NCI-H1417 treated with DMSO at 0.1 percent for 48 hours (cell line): ENCODE measurements at regions not wholly inside any gene's neighbourhood (a gene's known extent, or its start where the extent isn't known, plus 50 kb on each side); places are given as distances from the start of the nearest gene placed in this dataset.

Experiments used
- DNase-seq: peaks from one replicate; lab custom pipeline; 2025; lab: John Stamatoyannopoulos, UW

- DNase-seq = no peak
Observed at GRCh38 chr11:95353706-95354105, 122.7 kb upstream of the SESN3 start.

GRCh38 chr11:95352733-95353346 lies 121.8 kb upstream of the SESN3 start:
- DNase-seq = no peak

- DNase-seq = no peak
Observed at GRCh38 chr11:95349345-95349942, 118.4 kb upstream of the SESN3 start.

GRCh38 chr11:95346265-95346664 lies 115.3 kb upstream of the SESN3 start:
- DNase-seq = no peak

- DNase-seq = no peak
Observed at GRCh38 chr11:95345651-95346050, 114.6 kb upstream of the SESN3 start.

- no peak for DNase-seq
Observed at GRCh38 chr11:95344932-95345642, 114.1 kb upstream of the SESN3 start.

GRCh38 chr11:95341221-95341620 lies 110.2 kb upstream of the SESN3 start:
- DNase-seq = no peak

DNA sequence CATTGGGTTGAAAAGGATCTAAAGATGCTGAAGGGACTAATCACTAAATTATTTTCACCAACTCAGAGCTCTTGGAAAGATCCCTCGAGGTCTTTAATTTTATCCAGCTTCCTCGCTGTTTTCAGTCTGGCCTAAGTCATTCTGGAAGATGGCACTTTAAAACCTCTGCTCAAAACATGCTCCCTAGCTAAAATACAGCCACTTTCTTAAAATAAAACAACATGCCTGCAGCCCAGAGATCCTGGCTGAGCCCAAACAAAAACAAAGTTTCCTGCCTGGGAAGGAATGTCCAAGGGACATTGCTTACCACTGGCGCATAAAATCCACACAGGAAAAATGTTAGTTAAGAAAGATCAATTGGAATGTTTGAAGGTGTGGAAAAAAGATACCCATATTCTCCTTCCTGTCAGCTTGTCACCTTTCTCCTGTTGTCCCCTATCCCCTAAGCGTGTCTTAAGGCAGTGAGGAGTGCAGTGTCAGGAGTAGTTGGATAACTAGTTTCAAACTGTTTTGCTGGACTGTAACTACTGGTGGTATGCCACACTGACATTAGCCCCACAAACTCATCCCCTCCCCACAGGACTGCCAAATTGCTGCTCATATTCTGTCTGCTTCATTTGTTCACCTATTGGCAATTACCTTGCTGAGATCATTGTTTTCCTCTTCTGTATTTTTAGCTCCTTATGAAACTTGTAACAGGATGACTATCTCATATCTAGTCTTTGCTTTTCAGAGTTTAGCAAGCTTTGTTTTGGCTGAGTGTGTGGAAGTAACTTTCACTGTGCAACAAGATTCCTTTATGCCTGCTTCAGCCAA lies 108.3 kb upstream of the SESN3 start:
- no peak for DNase-seq

DNA sequence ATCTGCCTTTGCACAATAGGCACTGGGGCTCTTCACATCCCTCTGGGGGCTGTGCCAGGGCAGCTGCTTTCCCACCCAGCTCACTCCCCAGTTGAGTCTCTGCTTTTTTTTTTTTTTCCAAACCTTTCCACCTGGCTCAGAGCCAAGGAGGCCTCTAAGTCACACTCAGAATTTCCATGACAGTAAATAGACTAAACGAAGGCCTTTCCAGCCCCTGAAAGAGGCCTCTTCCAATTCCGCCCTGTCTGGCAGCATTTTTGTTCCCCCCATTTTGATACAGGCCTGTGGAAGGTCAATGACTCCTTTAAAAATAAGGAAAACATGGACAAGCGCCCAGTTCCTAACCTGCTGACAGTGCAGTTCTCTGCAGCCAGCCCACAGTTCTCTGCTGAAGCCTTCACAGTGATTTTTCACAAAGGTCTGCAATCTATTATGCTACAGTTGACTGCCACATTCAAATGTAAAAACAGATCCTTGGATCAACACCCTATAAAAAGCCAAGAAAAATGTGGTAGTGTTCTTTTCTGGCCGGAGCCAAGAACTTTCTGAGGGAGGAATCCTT lies 107.5 kb upstream of the SESN3 start:
- DNase-seq = peak; percentile 23

DNA sequence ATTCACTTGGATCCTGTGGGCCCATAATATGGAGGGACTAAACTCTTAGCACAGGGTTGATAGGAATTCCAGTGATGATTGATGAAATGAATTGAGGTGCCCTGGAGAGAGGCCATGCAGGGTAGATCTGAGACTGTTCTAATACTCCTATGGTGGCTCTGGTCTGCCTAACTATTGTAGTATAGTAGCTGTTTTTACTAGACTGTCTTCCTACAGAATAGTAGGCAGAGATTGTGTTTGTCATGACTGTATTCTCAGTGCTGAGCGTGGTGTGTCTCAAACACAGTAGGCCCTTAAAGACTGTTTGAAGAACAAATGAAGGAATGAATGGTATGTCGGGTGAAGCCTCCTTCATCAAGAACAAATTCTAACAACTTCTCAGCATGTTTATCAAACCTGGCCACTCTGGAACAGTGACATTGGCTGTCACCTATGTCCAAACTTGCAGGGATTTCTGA lies 107.0 kb upstream of the SESN3 start:
- no peak for DNase-seq

DNA sequence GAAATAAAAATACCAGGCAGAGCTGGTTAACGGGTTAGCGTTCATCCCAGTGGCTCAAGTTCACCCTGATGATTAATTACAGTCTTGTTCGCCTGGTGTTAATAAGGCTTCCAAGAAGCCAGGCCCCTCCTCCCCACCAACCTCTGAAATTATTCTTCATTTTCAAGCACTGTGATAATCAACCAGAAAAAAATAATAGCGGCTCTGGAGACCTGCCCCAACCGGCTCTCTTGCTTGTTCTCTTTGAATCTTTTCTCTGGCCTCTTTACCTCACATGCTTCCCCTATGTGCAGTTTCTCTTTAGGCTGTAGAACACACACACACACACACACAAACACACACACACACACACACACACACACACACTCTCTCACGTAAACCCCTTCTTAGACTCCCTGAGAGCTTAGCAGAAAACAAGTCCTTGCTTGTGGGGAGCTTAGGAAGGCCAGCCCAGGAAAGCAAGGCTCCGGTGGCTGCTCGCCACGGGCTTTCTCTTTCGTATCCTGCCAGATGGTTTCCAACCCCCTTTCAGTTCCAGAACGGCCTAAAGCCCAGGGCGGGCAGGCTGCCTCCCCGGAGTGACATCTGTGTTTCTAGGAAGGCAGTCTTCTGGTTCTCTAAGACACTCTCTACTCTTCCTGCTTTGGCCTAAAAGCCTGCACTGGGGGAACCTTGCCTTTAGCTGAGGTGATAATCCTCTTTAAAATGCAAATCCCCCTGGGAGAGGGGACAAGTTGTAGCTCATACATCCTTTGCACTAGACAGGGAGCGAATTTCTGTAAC lies 106.4 kb upstream of the SESN3 start:
- no peak for DNase-seq

DNA sequence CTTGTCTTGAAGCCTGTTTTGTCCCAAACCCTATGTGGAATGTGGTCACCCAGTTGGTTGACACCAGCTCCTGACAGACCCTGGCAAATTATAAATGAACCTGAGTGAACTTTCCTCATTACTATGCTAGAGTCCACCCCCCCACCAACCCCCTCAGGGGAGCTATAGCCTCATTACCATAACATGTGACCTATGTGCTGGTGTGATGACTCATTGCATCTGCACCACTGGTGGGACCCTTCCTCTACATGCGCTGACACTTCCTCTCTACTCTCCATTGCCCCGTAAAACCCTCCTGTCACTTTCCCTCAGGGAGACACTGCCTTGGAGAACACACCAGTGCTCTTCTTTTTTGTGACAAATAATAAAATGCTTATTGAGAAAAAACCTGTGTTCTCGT lies 105.0 kb upstream of the SESN3 start:
- DNase-seq = no peak

DNA sequence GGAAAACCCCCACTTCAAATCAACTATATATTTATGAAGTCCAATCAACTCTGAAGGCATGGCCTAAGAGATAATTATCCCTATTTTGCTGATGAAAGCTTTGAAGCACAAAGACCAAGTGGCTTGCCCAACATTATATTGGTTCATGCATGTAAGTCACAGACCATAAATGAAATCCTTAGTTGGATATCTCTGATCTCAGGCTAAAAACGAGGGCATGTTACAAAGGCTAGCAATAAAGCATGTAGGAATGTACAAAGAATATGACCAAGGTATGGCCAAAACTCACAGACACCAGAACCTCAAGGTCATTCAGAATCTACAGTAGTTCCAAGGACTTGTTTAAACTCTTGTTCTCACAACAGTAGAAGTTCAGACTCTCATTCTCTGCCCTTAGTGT lies 100.2 kb upstream of the SESN3 start:
- DNase-seq = no peak

GRCh38 chr11:95330302-95330701 lies 99.3 kb upstream of the SESN3 start:
- DNase-seq = no peak

DNA sequence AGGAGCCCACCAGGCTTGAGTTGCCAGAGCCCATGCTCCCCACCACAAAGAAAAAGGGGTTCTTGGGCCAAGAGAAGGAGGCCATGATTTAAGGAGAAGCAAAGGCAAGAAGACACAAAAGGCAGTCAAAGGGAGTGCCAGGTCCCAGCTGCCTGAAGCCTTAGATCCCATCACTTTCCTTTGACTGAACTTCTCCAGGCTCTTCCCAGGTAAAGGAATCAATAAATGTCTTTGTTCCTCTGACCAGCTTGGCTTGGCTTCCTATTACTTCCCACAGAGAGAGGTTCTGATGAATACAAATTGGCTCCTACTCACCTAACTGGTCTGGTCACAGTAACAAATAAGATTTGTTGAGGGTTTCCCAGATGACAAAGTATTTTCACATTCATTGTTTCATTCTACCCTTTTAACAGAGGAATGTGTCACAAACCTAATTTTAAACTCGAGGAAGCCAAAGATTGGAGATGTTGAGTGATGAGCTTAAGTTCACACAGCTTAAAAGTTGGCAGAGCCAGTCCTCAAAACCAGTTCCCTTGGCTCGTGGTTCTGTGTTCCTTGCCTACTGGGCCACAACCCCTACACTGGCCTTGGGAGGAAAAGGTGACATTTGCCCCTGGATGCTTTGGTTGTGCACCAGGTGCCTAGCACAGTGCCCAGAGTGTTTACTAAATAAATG lies 96.4 kb upstream of the SESN3 start:
- DNase-seq = no peak

DNA sequence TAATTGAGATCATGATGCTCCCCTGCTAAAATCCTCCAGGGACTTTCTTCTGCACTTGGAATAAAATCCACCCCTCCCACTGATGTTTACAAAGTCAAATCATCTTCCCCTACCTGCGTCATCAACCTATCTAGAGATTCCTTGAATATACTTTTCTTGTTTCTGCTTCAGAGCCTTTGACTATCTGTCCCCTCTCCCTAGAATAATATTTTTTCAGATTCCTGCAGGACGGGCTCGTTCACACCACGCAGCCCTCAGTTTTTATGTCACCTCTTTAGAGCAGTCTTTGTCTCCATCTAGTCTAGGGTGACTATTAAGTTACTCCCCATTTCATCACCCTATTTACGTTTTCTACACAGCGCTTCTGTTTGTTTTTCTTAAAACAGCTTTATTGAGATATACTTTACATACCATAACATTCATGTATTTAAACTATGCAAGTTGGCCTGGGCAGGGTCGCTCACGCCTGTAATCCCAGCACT lies 94.8 kb upstream of the SESN3 start:
- no peak for DNase-seq

DNA sequence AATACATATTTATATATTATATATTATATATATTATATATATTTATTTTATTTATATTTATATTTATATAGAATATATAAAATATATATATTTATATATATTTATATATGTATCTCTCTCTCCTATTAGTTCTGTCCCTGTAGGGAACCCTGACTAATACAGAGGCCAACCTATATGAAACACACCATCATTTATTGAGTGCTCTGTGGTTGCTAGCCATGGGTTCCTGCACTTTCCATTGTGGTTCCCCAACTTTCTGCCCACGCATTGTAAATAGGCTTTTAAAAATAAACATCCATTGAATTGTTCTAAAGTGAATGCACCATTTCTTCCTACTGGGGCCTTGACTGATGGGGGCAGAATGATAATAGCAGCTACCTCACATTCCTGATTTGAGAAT lies 93.8 kb upstream of the SESN3 start:
- DNase-seq = no peak

DNA sequence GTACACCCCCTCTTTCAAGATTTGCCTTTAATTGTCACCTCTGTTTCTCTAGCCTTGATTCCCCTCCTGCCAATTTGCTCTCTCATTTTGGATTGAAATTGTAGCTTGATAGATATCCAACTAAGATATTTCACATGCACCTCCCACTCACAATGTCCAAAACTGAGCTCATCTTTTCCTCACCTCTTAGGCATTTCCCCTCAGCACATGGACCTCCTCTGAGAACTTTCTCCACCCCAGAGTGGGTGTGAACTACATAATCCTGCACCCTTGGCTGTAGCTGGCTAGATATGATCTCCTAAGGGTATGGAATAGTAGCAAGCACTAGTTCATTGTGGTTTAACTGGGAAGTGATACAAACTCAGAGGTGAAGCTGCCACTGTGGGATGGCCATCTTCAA lies 91.5 kb upstream of the SESN3 start:
- no peak for DNase-seq

DNA sequence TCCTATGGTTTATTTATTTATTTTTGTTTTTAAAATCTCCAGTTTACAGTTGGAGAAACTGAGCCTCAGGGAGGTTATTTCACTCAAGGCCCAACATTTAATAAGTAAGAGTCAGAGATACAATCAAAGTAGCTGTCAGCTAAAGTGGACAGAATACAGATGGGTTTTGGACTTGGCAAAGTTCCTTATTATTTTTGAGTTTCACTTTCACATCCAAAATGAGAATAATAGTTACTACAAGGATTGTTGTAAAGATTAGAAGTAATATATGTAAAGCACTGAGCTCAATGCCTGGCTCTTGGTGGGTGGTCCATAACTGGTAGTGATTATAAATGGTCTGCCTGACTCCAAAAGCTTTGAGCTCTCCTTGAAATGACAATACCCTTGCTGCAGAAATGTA lies 87.5 kb upstream of the SESN3 start:
- DNase-seq = no peak

DNA sequence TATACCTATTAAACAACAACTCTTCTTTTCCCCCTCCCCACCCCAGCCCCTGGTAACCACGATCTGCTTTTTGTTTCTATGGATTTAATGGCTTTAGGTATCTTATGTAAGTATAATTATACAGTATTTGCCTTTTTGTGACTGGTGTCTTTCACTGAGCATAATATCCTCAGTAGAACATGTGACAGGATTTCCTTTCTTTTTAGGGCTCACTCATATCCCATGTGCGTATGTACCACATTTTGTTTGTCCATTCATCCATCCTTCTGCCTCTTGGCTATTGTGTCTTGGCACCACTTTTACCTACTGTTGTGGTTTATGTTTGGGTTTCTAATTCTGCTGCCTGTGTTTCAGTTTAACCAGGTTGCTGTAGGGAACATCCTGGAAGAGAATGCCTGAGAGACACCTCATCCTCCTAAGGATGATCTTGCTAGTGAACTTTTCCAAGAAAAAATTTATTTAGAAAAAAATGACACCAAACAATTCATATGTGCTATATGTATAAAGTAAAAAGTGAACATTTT lies 77.6 kb upstream of the SESN3 start:
- no peak for DNase-seq

- DNase-seq = no peak
Observed at GRCh38 chr11:95307286-95307685, 76.3 kb upstream of the SESN3 start.
